ENCODE measurements at regions not wholly inside any gene's neighbourhood (a gene's known extent, or its start where the extent isn't known, plus 50 kb on each side); places are given as distances from the start of the nearest gene placed in this dataset.
"Not testable (repeated sequence)": the region's sequence is repeated elsewhere in the genome, so short reads cannot be mapped to it uniquely, and the experiment has no call there.

- Histone ChIP-seq H3K4me3 (ENCODE audit: low read depth, low read length) (no peak overlapping the region), H3K27ac (ENCODE audit: low read depth, low read length) (no peak overlapping the region), H3K9me3 (ENCODE audit: control insufficient read depth, insufficient read depth, low read depth, low read length) (no peaks in the 10 kb centered on the region), H3K36me3 (ENCODE audit: control insufficient read depth, insufficient read depth, low read length) (no peaks in the 10 kb centered on the region), H3K9ac (ENCODE audit: low read length) (no peak overlapping the region), H3K4me1 (ENCODE audit: control insufficient read depth, insufficient read depth, low read length) (peaks cover 3% of the 10 kb centered on the region; the same call in 1 of the 2 replicates), H3K27me3 (ENCODE audit: control insufficient read depth, insufficient read depth, low read length) (no peaks in the 10 kb centered on the region)
These were observed 1530.1 kb downstream of the MAT2B start for GRCh38 chr5:165035520-165035919.

GRCh38 chr5:165039748-165040147 lies 1534.3 kb downstream of the MAT2B start:
- Histone ChIP-seq H3K27me3 (ENCODE audit: control insufficient read depth, insufficient read depth, low read length) (no peaks in the 10 kb centered on the region), H3K27ac (ENCODE audit: low read depth, low read length) (no peak overlapping the region), H3K4me1 (ENCODE audit: control insufficient read depth, insufficient read depth, low read length) (peaks cover 3% of the 10 kb centered on the region; the same call in 1 of the 2 replicates), H3K9me3 (ENCODE audit: control insufficient read depth, insufficient read depth, low read depth, low read length) (no peaks in the 10 kb centered on the region), H3K36me3 (ENCODE audit: control insufficient read depth, insufficient read depth, low read length) (no peaks in the 10 kb centered on the region), H3K4me3 (ENCODE audit: low read depth, low read length) (no peak overlapping the region), H3K9ac (ENCODE audit: low read length) (no peak overlapping the region)

DNA sequence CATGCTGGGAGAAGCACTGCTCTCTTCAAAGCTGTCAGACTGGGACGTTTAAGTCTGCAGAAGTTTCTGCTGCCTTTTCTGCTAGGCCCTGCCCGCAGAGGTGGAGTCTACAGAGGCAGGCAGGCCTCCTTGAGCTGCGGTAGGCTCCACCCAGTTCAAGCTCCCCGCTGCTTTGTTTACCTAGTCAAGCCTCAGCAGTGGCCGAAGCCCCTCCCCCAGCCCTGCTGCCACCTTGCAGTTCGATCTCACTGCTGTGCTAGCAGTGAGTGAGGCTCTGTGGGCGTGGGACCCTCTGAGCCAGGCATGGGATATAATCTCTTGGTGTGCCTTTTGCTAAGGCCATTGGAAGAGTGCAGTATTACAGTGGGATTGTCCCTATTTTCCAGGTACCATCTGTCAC lies 1540.5 kb downstream of the MAT2B start:
- not testable (repeated sequence) for H3K9ac ChIP-seq (ENCODE audit: low read length); H3K36me3 ChIP-seq (ENCODE audit: control insufficient read depth, insufficient read depth, low read length); H3K27ac ChIP-seq (ENCODE audit: low read depth, low read length); H3K4me3 ChIP-seq (ENCODE audit: low read depth, low read length); H3K4me1 ChIP-seq (ENCODE audit: control insufficient read depth, insufficient read depth, low read length); H3K27me3 ChIP-seq (ENCODE audit: control insufficient read depth, insufficient read depth, low read length)
- peaks cover 10% of the 10 kb centered on the region for H3K9me3 ChIP-seq (ENCODE audit: control insufficient read depth, insufficient read depth, low read depth, low read length)

- no peaks in the 10 kb centered on the region for H3K36me3 ChIP-seq (ENCODE audit: control insufficient read depth, insufficient read depth, low read length)
- no peaks in the 10 kb centered on the region for H3K9me3 ChIP-seq (ENCODE audit: control insufficient read depth, insufficient read depth, low read depth, low read length)
- no peak overlapping the region for H3K27ac ChIP-seq (ENCODE audit: low read depth, low read length)
- H3K9ac ChIP-seq (ENCODE audit: low read length): no peak overlapping the region
- no peak overlapping the region for H3K4me3 ChIP-seq (ENCODE audit: low read depth, low read length)
- no peaks in the 10 kb centered on the region for H3K27me3 ChIP-seq (ENCODE audit: control insufficient read depth, insufficient read depth, low read length)
- no peaks in the 10 kb centered on the region for H3K4me1 ChIP-seq (ENCODE audit: control insufficient read depth, insufficient read depth, low read length)
These were observed 1550.1 kb downstream of the MAT2B start for GRCh38 chr5:165055476-165055875.

- Histone ChIP-seq H3K36me3 (ENCODE audit: control insufficient read depth, insufficient read depth, low read length) (no peaks in the 10 kb centered on the region), H3K9ac (ENCODE audit: low read length) (no peak overlapping the region), H3K9me3 (ENCODE audit: control insufficient read depth, insufficient read depth, low read depth, low read length) (no peaks in the 10 kb centered on the region), H3K4me1 (ENCODE audit: control insufficient read depth, insufficient read depth, low read length) (no peaks in the 10 kb centered on the region), H3K27ac (ENCODE audit: low read depth, low read length) (no peak overlapping the region), H3K27me3 (ENCODE audit: control insufficient read depth, insufficient read depth, low read length) (no peaks in the 10 kb centered on the region), H3K4me3 (ENCODE audit: low read depth, low read length) (no peak overlapping the region)
These were observed 1551.7 kb downstream of the MAT2B start for GRCh38 chr5:165057145-165057544.

DNA sequence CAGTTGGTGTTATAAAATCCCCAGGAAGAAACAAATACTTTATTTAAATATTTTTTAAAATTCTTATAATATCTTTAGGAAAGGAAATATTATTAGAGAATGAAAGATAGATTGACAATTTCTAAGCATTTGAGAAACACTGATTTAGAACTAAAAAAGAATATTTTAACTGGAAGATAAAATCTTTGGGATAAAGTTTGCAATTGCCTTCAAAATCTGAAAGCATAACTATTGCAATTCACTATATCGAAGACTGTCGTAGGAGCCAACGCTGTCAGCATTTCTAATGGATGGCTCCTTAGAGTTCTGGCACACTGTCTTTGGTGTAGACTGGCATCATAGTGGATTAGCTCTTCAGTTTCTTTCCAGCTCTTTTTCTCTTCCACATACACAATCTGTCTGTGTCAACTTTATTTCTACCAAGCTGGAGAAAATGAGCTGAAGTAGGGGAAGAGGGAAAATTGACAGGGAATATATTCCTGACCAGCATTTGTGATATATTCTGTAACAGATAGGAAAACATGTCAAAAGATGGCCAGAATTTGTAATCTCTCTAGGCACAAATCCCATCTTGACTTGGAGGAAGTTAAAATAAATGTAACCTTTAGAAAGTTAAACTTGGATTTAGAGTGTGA lies 1561.4 kb downstream of the MAT2B start:
- Histone ChIP-seq H3K9ac (ENCODE audit: low read length) (no peak overlapping the region), H3K4me3 (ENCODE audit: low read depth, low read length) (no peak overlapping the region), H3K27ac (ENCODE audit: low read depth, low read length) (no peak overlapping the region), H3K27me3 (ENCODE audit: control insufficient read depth, insufficient read depth, low read length) (no peaks in the 10 kb centered on the region), H3K36me3 (ENCODE audit: control insufficient read depth, insufficient read depth, low read length) (no peaks in the 10 kb centered on the region), H3K9me3 (ENCODE audit: control insufficient read depth, insufficient read depth, low read depth, low read length) (peaks cover 4% of the 10 kb centered on the region), H3K4me1 (ENCODE audit: control insufficient read depth, insufficient read depth, low read length) (no peaks in the 10 kb centered on the region)

DNA sequence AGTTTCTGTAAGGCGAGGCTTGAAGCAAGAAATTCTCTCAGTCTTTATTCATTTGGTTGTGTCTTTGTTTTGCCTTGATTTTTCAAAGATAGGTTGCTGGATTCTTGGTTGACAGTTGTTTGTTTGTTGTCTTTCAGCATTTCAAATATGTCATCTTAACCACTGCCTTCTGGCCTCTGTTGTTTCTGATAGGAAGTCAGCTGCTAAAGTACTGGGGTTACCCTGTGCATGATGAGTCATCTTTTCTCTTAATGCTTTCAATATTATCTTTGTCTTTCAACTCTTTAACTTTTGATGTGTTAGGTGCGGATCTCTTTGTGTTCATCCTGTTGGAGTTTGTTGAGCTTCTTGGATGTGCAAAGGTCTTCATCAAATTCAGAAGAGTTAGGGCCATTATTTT lies 1571.3 kb downstream of the MAT2B start:
- H3K27me3 ChIP-seq (ENCODE audit: control insufficient read depth, insufficient read depth, low read length): no peaks in the 10 kb centered on the region
- no peak overlapping the region for H3K9ac ChIP-seq (ENCODE audit: low read length)
- H3K4me1 ChIP-seq (ENCODE audit: control insufficient read depth, insufficient read depth, low read length): no peaks in the 10 kb centered on the region
- H3K27ac ChIP-seq (ENCODE audit: low read depth, low read length): no peak overlapping the region
- no peak overlapping the region for H3K4me3 ChIP-seq (ENCODE audit: low read depth, low read length)
- no peaks in the 10 kb centered on the region for H3K36me3 ChIP-seq (ENCODE audit: control insufficient read depth, insufficient read depth, low read length)
- H3K9me3 ChIP-seq (ENCODE audit: control insufficient read depth, insufficient read depth, low read depth, low read length): no peaks in the 10 kb centered on the region

DNA sequence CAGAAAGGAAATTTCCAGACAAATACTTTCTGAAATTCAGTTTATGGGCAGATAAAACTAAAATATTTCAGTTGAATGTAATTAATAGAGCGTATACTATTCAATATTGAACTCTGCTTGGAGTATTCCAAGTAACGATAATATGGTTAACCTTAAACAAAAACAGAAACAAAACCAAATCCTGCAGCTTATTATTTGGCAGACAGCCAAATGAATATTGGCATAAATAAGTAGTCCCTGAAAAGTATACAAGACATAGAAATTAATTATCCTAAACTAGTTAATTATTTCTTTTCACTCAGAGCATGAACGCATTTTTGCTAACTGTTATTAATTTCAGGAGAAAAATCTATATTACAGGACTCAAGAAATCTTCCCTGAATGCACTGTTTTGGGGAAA lies 1574.0 kb downstream of the MAT2B start:
- no peaks in the 10 kb centered on the region for H3K9me3 ChIP-seq (ENCODE audit: control insufficient read depth, insufficient read depth, low read depth, low read length)
- no peak overlapping the region for H3K27ac ChIP-seq (ENCODE audit: low read depth, low read length)
- no peaks in the 10 kb centered on the region for H3K4me1 ChIP-seq (ENCODE audit: control insufficient read depth, insufficient read depth, low read length)
- no peaks in the 10 kb centered on the region for H3K36me3 ChIP-seq (ENCODE audit: control insufficient read depth, insufficient read depth, low read length)
- no peak overlapping the region for H3K4me3 ChIP-seq (ENCODE audit: low read depth, low read length)
- H3K9ac ChIP-seq (ENCODE audit: low read length): no peak overlapping the region
- H3K27me3 ChIP-seq (ENCODE audit: control insufficient read depth, insufficient read depth, low read length): no peaks in the 10 kb centered on the region

DNA sequence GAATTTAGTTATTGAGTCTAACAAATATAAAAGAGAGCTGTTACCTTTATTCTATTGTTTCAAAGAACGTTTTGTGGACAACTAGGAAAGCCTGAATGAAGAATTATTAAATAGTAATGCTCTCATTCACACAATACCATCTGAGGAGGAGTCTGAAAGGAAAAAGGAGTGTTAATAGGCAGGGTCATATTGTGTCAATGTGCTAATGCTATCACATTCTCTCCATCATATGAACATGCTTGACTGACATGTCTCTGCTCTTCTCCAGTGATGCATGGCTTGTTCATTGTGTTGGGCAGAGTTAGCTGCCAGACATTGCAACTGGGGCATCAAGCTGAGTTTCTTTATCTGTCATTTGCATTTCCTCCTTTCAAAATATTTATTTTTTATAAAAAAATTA lies 1578.0 kb downstream of the MAT2B start:
- no peak overlapping the region for H3K9ac ChIP-seq (ENCODE audit: low read length)
- no peak overlapping the region for H3K4me3 ChIP-seq (ENCODE audit: low read depth, low read length)
- no peak overlapping the region for H3K27ac ChIP-seq (ENCODE audit: low read depth, low read length)
- H3K36me3 ChIP-seq (ENCODE audit: control insufficient read depth, insufficient read depth, low read length): no peaks in the 10 kb centered on the region
- H3K4me1 ChIP-seq (ENCODE audit: control insufficient read depth, insufficient read depth, low read length): no peaks in the 10 kb centered on the region
- H3K9me3 ChIP-seq (ENCODE audit: control insufficient read depth, insufficient read depth, low read depth, low read length): no peaks in the 10 kb centered on the region
- H3K27me3 ChIP-seq (ENCODE audit: control insufficient read depth, insufficient read depth, low read length): no peaks in the 10 kb centered on the region

GRCh38 chr5:165086465-165086864 lies 1581.0 kb downstream of the MAT2B start:
- H3K9ac ChIP-seq (ENCODE audit: low read length): no peak overlapping the region
- no peaks in the 10 kb centered on the region for H3K27me3 ChIP-seq (ENCODE audit: control insufficient read depth, insufficient read depth, low read length)
- no peak overlapping the region for H3K27ac ChIP-seq (ENCODE audit: low read depth, low read length)
- H3K4me3 ChIP-seq (ENCODE audit: low read depth, low read length): no peak overlapping the region
- no peaks in the 10 kb centered on the region for H3K4me1 ChIP-seq (ENCODE audit: control insufficient read depth, insufficient read depth, low read length)
- H3K36me3 ChIP-seq (ENCODE audit: control insufficient read depth, insufficient read depth, low read length): no peaks in the 10 kb centered on the region
- no peaks in the 10 kb centered on the region for H3K9me3 ChIP-seq (ENCODE audit: control insufficient read depth, insufficient read depth, low read depth, low read length)

DNA sequence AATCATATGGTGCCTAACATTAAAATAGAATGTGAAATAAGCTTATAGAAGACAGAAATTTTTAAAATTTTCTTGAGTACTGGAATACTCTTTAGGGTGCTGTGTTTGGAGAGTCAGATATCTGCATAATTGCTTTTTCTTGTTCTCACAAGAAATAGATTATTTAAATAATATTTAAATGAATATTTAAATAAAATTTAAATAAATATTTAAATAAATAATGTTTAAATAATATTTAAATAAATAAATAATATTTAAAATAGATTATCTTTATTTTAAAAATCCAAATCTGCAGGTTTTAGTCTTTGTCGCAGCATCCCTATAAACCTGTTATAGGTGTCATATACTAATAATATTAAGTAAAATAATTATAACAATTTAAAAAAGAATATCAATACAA lies 1589.4 kb downstream of the MAT2B start:
- H3K9me3 ChIP-seq (ENCODE audit: control insufficient read depth, insufficient read depth, low read depth, low read length): peaks cover 22% of the 10 kb centered on the region
- H3K4me3 ChIP-seq (ENCODE audit: low read depth, low read length): no peak overlapping the region
- no peak overlapping the region for H3K9ac ChIP-seq (ENCODE audit: low read length)
- no peak overlapping the region for H3K27ac ChIP-seq (ENCODE audit: low read depth, low read length)
- no peaks in the 10 kb centered on the region for H3K4me1 ChIP-seq (ENCODE audit: control insufficient read depth, insufficient read depth, low read length)
- no peaks in the 10 kb centered on the region for H3K36me3 ChIP-seq (ENCODE audit: control insufficient read depth, insufficient read depth, low read length)
- H3K27me3 ChIP-seq (ENCODE audit: control insufficient read depth, insufficient read depth, low read length): no peaks in the 10 kb centered on the region

- no peaks in the 10 kb centered on the region for H3K27me3 ChIP-seq (ENCODE audit: control insufficient read depth, insufficient read depth, low read length)
- no peaks in the 10 kb centered on the region for H3K4me1 ChIP-seq (ENCODE audit: control insufficient read depth, insufficient read depth, low read length)
- no peak overlapping the region for H3K27ac ChIP-seq (ENCODE audit: low read depth, low read length)
- no peak overlapping the region for H3K9ac ChIP-seq (ENCODE audit: low read length)
- H3K36me3 ChIP-seq (ENCODE audit: control insufficient read depth, insufficient read depth, low read length): no peaks in the 10 kb centered on the region
- H3K4me3 ChIP-seq (ENCODE audit: low read depth, low read length): no peak overlapping the region
- peaks cover 35% of the 10 kb centered on the region for H3K9me3 ChIP-seq (ENCODE audit: control insufficient read depth, insufficient read depth, low read depth, low read length)
These were observed 1596.3 kb downstream of the MAT2B start for GRCh38 chr5:165101709-165102108.
